ENCODE measurements at regions not wholly inside any gene's neighbourhood (a gene's known extent, or its start where the extent isn't known, plus 50 kb on each side); places are given as distances from the start of the nearest gene placed in this dataset.

DNA sequence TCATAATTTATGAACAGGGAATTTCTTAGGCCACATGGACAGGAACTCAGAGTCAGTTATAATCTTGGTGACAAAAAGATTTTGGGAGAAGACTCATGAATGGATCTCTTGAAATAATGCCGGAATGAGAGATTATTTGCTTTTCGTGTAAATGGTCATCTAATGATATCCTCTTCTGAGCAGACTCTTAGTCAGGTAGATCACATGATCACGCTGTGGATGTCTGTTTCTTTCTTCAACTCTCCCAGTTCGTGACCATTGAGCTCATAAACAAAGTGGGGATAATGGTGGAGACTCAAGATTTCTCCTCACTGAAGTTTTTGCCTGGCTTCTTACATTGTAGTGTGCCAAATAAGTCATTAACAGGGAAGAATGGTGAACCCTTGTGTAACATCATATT is 133.1 kb upstream of the CBLB start:
- H3K4me3 ChIP-seq (ENCODE audit: low read depth, low read length): no peak overlapping the region
- DNase-seq (ENCODE audit: low read depth): no peak
- TF ChIP-seq, protein P1, sequence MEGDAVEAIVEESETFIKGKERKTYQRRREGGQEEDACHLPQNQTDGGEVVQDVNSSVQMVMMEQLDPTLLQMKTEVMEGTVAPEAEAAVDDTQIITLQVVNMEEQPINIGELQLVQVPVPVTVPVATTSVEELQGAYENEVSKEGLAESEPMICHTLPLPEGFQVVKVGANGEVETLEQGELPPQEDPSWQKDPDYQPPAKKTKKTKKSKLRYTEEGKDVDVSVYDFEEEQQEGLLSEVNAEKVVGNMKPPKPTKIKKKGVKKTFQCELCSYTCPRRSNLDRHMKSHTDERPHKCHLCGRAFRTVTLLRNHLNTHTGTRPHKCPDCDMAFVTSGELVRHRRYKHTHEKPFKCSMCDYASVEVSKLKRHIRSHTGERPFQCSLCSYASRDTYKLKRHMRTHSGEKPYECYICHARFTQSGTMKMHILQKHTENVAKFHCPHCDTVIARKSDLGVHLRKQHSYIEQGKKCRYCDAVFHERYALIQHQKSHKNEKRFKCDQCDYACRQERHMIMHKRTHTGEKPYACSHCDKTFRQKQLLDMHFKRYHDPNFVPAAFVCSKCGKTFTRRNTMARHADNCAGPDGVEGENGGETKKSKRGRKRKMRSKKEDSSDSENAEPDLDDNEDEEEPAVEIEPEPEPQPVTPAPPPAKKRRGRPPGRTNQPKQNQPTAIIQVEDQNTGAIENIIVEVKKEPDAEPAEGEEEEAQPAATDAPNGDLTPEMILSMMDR (IDR thresholded peaks at IDR 0.05; ENCODE audit: insufficient read depth, low read length): no peak

DNA sequence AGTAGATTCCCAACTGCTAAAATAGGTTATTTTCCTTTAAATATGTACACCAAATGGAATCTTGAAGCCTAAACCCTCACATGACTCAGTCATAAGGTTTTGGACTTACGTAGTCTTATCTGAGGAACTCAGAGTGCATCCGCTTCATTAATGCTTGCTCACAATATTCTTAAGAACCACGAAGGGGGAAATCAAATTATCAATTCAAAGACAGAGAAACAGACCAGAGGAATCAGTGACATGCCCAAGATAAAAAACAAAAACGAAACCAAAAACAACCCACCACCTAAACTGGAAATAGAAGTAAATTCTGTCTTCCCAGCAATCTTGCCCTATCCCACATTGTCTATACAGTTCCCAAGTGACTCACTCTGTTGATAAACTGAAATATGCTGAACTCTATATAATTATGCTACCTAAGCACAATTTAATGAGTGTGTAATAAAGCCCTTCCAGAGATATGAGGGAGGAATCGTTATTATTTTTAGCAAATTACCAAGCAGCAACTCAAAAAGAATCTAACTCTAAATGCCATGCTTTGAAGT is 135.4 kb upstream of the CBLB start:
- peak; percentile 92 for DNase-seq (ENCODE audit: low read depth)
- TF ChIP-seq, protein P1 (IDR thresholded peaks at IDR 0.05; ENCODE audit: insufficient read depth, low read length): no peak
- H3K4me3 ChIP-seq (ENCODE audit: low read depth, low read length): peak overlapping the region; percentile 22

DNA sequence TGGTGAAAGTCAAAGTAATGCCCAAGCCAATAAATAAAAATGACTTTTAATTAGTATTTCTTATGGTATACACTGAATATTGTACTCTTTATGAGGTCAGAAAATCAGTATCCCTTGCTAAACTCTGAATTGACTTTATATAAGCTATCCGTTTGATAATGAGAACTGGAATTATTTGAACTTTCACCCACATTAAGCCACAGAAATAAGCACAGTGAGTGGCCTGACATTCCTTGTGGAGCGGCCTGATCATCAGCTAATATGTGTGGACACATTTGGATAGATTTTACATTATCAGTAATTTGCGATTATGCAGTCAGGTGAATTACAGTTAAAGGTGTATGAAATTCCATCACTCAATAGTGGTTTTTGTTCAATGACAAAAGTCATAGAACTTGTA is 136.0 kb upstream of the CBLB start:
- TF ChIP-seq, protein P1 (IDR thresholded peaks at IDR 0.05; ENCODE audit: insufficient read depth, low read length): no peak
- peak overlapping the region; percentile 22 for H3K4me3 ChIP-seq (ENCODE audit: low read depth, low read length)
- DNase-seq (ENCODE audit: low read depth): no peak

DNA sequence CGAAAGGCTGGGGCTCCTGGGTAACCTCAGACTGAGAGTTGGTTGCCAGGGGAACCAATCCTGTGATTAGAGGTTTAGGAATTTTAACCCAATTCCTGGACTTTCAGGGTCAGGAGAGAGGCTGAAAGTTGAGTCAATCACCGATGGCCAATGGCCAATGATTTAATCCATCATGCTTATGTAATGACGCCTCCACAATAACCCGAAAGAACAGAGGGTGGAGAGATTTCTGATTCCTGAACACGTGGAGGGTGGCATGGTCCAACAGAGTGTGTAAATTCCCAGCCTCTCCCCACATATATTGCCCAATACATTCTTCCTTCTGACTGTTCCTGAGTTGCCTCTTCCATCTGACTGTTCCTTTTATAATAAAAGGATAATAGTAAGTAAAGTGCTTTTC is 137.2 kb upstream of the CBLB start:
- peak; percentile 97 for DNase-seq (ENCODE audit: low read depth)
- TF ChIP-seq, protein P1 (IDR thresholded peaks at IDR 0.05; ENCODE audit: insufficient read depth, low read length): no peak
- no peak overlapping the region for H3K4me3 ChIP-seq (ENCODE audit: low read depth, low read length)

DNA sequence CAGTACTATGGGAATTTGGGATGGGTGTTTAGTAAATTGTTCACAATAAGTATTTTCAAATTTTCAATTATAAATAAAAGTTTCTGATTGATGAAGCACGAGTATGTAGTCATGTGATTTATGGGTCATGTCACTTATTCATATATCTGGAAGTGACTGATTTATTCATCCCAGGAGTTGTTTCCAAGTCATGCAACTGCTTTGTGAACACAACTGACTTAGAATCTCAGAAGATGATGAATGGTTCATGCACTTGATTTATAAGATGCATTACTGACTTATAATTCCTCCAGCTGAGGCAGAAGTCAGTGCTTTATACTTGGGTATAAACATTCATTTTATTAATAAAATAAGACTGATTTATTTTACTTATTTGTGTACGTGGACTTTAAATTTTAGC is 137.8 kb upstream of the CBLB start:
- H3K4me3 ChIP-seq (ENCODE audit: low read depth, low read length): no peak overlapping the region
- TF ChIP-seq, protein P1 (IDR thresholded peaks at IDR 0.05; ENCODE audit: insufficient read depth, low read length): no peak
- no peak for DNase-seq (ENCODE audit: low read depth)

DNA sequence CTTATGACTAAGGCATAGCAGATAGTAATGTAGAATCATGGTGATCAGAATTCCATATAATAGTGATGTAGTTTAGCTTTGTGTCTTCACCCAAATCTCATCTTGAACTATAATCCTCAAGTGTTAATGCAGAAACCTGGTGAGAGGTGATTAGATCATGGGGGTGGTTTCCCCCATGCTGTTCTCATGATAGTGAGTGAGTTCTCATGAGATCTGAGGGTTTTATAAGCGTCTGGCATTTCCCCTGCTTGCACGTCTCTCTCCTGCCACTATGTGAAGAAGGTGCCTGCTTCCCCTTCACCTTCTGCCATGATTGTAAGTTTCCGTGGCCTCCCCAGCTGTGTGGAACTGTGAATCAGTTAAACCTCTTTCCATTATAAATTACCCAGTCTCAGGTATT is 138.7 kb upstream of the CBLB start:
- DNase-seq (ENCODE audit: low read depth): no peak
- TF ChIP-seq, protein P1 (IDR thresholded peaks at IDR 0.05; ENCODE audit: insufficient read depth, low read length): no peak
- H3K4me3 ChIP-seq (ENCODE audit: low read depth, low read length): no peak overlapping the region

DNA sequence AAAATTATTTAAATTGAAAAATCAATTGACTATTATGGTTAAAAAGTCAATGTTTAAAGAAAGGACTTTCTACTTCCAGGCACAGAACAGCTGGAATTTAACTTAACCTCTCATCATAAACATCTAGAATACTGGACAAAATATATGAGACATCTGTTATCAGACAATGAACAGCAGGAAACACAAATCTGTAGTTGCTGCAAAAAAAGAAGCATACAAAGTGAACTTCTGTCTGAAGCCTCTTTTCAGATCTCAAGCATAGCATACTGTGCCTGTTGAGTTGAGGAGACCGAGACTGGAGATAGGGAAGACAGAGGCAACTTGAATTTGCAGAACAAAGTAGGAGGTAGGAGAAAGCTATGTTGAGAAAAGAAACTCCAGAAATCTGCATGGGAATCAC is 140.0 kb upstream of the CBLB start:
- TF ChIP-seq, protein P1 (IDR thresholded peaks at IDR 0.05; ENCODE audit: insufficient read depth, low read length): no peak
- no peak overlapping the region for H3K4me3 ChIP-seq (ENCODE audit: low read depth, low read length)
- DNase-seq (ENCODE audit: low read depth): no peak
